ENCODE measurements at regions not wholly inside any gene's neighbourhood (a gene's known extent, or its start where the extent isn't known, plus 50 kb on each side); places are given as distances from the start of the nearest gene placed in this dataset.

DNA sequence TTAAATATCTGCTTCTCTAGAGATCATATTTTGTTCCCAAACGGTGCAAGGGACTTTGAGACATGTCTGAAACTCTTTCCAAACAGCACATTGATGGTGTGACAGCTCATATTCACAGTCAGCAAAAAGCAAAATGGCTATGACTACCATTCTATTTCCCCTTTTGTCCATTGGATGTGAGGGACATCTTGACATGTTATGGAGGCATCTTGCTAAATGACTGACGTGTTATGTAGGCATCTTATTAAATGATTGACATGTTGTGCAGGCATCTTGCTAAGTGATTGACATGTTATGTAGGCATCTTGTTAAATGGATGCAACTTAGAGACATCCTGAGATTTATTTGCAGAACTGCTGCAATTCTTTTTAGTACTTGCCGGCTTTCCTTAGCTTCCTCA is 255.8 kb downstream of the DLL1 start:
- Mint-ChIP-seq H3K27ac (ENCODE audit: unreplicated experiment) (no peak overlapping the region), H3K4me1 (ENCODE audit: low read depth, unreplicated experiment) (no peaks in the 10 kb centered on the region), H3K9me3 (ENCODE audit: low read depth, unreplicated experiment) (peaks cover 7% of the 10 kb centered on the region), H3K27me3 (ENCODE audit: unreplicated experiment) (peaks cover 19% of the 10 kb centered on the region), H3K4me3 (ENCODE audit: low read depth, unreplicated experiment) (no peak overlapping the region), H3K36me3 (ENCODE audit: insufficient read depth, unreplicated experiment) (no peaks in the 10 kb centered on the region)
- CTCF ChIA-PET: no interaction called here
- no peak for TF ChIP-seq CTCF (IDR thresholded peaks at IDR 0.05; ENCODE audit: unreplicated experiment)
- intact Hi-C loops (cut with micrococcal nuclease; ENCODE audit: unreplicated experiment): no loop called here
- no peak for DNase-seq
- no TSS peak for BruUV-seq (replicated peaks)

DNA sequence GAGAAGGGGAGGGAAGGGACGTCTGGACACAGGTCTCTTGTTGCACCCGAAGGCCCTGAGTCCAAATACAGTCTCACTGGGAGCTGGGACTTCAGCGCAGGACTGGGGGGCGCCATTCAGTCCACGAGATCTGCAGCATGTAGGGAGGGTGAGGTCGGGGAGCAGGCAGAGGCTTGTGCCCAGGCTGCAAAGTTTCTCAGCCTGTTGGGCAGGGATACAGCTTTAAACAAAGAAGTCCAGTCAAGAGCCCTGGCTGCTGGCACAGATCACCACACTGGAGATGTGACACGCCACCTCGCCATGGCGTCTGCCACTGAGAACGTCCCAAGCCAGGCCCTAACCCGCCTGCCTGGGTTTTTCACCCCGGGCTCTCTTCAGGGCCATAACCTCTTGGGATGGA is 256.6 kb downstream of the DLL1 start:
- H3K4me1 Mint-ChIP-seq (ENCODE audit: low read depth, unreplicated experiment): no peaks in the 10 kb centered on the region
- H3K9me3 Mint-ChIP-seq (ENCODE audit: low read depth, unreplicated experiment): peaks cover 7% of the 10 kb centered on the region
- CTCF ChIA-PET: no interaction called here
- H3K27ac Mint-ChIP-seq (ENCODE audit: unreplicated experiment): no peak overlapping the region
- no peak for TF ChIP-seq CTCF (IDR thresholded peaks at IDR 0.05; ENCODE audit: unreplicated experiment)
- intact Hi-C loops (cut with micrococcal nuclease; ENCODE audit: unreplicated experiment): no loop called here
- DNase-seq: no peak
- H3K36me3 Mint-ChIP-seq (ENCODE audit: insufficient read depth, unreplicated experiment): no peaks in the 10 kb centered on the region
- no TSS peak for BruUV-seq (replicated peaks)
- no peak overlapping the region for H3K4me3 Mint-ChIP-seq (ENCODE audit: low read depth, unreplicated experiment)
- peaks cover 19% of the 10 kb centered on the region for H3K27me3 Mint-ChIP-seq (ENCODE audit: unreplicated experiment)

- DNase-seq: no peak
- CTCF ChIA-PET: no interaction called here
- H3K4me3 Mint-ChIP-seq (ENCODE audit: low read depth, unreplicated experiment): no peak overlapping the region
- H3K9me3 Mint-ChIP-seq (ENCODE audit: low read depth, unreplicated experiment): peaks cover 7% of the 10 kb centered on the region
- BruUV-seq (replicated peaks): no TSS peak
- H3K27me3 Mint-ChIP-seq (ENCODE audit: unreplicated experiment): peaks cover 19% of the 10 kb centered on the region
- H3K27ac Mint-ChIP-seq (ENCODE audit: unreplicated experiment): no peak overlapping the region
- H3K4me1 Mint-ChIP-seq (ENCODE audit: low read depth, unreplicated experiment): no peaks in the 10 kb centered on the region
- TF ChIP-seq CTCF (IDR thresholded peaks at IDR 0.05; ENCODE audit: unreplicated experiment): no peak
- intact Hi-C loops (cut with micrococcal nuclease; ENCODE audit: unreplicated experiment): no loop called here
- H3K36me3 Mint-ChIP-seq (ENCODE audit: insufficient read depth, unreplicated experiment): no peaks in the 10 kb centered on the region
These were observed 257.2 kb downstream of the DLL1 start for GRCh38 chr6:170033666-170034065.

DNA sequence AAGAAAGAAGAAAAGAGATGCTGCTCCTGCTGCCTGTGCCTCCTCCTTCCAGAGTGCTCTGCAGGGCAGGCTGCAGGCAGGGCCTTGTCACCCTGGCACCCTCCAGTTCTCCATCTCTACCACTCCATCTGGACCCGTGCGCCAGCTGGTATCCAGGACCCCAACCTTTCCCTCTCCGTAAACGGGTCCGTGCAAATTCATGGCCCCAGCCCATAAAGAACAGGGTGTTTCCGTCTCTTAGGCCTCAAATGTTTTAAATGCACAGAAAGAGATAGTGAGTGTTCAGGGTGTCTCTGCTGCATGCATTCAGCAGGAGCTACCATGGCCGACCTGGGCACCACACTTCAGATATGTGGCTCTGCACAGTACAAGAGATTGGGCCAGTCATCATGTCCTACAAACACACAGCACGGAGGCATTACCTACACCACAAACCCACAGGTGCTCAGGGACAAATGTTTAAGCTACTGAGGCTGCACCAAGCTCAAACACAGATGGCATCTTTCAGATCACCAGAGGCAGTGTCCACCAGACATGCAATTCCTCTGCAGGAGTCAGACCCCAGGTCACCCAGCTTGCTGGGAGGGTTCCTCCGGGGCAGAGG is 258.1 kb downstream of the DLL1 start:
- no peak for DNase-seq
- peaks cover 19% of the 10 kb centered on the region for H3K27me3 Mint-ChIP-seq (ENCODE audit: unreplicated experiment)
- no peak for TF ChIP-seq CTCF (IDR thresholded peaks at IDR 0.05; ENCODE audit: unreplicated experiment)
- peaks cover 8% of the 10 kb centered on the region for H3K4me1 Mint-ChIP-seq (ENCODE audit: low read depth, unreplicated experiment)
- BruUV-seq (replicated peaks): no TSS peak
- H3K36me3 Mint-ChIP-seq (ENCODE audit: insufficient read depth, unreplicated experiment): no peaks in the 10 kb centered on the region
- H3K27ac Mint-ChIP-seq (ENCODE audit: unreplicated experiment): no peak overlapping the region
- H3K9me3 Mint-ChIP-seq (ENCODE audit: low read depth, unreplicated experiment): peaks cover 13% of the 10 kb centered on the region
- CTCF ChIA-PET: no interaction called here
- no peak overlapping the region for H3K4me3 Mint-ChIP-seq (ENCODE audit: low read depth, unreplicated experiment)
- intact Hi-C loops (cut with micrococcal nuclease; ENCODE audit: unreplicated experiment): no loop called here
